ENCODE measurements at regions not wholly inside any gene's neighbourhood (a gene's known extent, or its start where the extent isn't known, plus 50 kb on each side); places are given as distances from the start of the nearest gene placed in this dataset.

- no peak for DNase-seq (ENCODE audit: extremely low read depth, insufficient read length)
- Histone ChIP-seq H3K4me3 (replicated peaks; ENCODE audit: low read depth, low read length) (no peak overlapping the region), H3K36me3 (ENCODE audit: control insufficient read depth, insufficient read depth, low read length) (no peaks in the 10 kb centered on the region), H3K27me3 (replicated peaks; ENCODE audit: control insufficient read depth, insufficient read depth, low read length) (no peaks in the 10 kb centered on the region)
- TF ChIP-seq CTCF (IDR thresholded peaks at IDR 0.05; ENCODE audit: insufficient read depth, low read length, poor library complexity, severe bottlenecking): no peak
These were observed 325.7 kb upstream of the BTBD3 start for GRCh38 chr20:11591965-11592364.

GRCh38 chr20:11604339-11604738, 313.4 kb upstream of the BTBD3 start:
- H3K4me3 ChIP-seq (replicated peaks; ENCODE audit: low read depth, low read length): no peak overlapping the region
- H3K36me3 ChIP-seq (ENCODE audit: control insufficient read depth, insufficient read depth, low read length): no peaks in the 10 kb centered on the region
- no peaks in the 10 kb centered on the region for H3K27me3 ChIP-seq (replicated peaks; ENCODE audit: control insufficient read depth, insufficient read depth, low read length)
- no peak for DNase-seq (ENCODE audit: extremely low read depth, insufficient read length)
- TF ChIP-seq CTCF (IDR thresholded peaks at IDR 0.05; ENCODE audit: insufficient read depth, low read length, poor library complexity, severe bottlenecking): no peak

- H3K27me3 ChIP-seq (replicated peaks; ENCODE audit: control insufficient read depth, insufficient read depth, low read length): no peaks in the 10 kb centered on the region
- no peak for TF ChIP-seq CTCF (IDR thresholded peaks at IDR 0.05; ENCODE audit: insufficient read depth, low read length, poor library complexity, severe bottlenecking)
These were observed 310.6 kb upstream of the BTBD3 start for GRCh38 chr20:11607047-11607446.

GRCh38 chr20:11608736-11609135, 309.0 kb upstream of the BTBD3 start:
- no peaks in the 10 kb centered on the region for H3K36me3 ChIP-seq (ENCODE audit: control insufficient read depth, insufficient read depth, low read length)
- no peaks in the 10 kb centered on the region for H3K27me3 ChIP-seq (replicated peaks; ENCODE audit: control insufficient read depth, insufficient read depth, low read length)
- DNase-seq (ENCODE audit: extremely low read depth, insufficient read length): peak; percentile 1
- no peak overlapping the region for H3K4me3 ChIP-seq (replicated peaks; ENCODE audit: low read depth, low read length)
- TF ChIP-seq CTCF (IDR thresholded peaks at IDR 0.05; ENCODE audit: insufficient read depth, low read length, poor library complexity, severe bottlenecking): no peak

More at GRCh38 chr20:11607047-11607446, 310.6 kb upstream of the BTBD3 start:
- Histone ChIP-seq H3K36me3 (ENCODE audit: control insufficient read depth, insufficient read depth, low read length) (no peaks in the 10 kb centered on the region), H3K4me3 (replicated peaks; ENCODE audit: low read depth, low read length) (no peak overlapping the region)
- no peak for DNase-seq (ENCODE audit: extremely low read depth, insufficient read length)

GRCh38 chr20:11624704-11625103, 293.0 kb upstream of the BTBD3 start:
- DNase-seq (ENCODE audit: extremely low read depth, insufficient read length): no peak
- Histone ChIP-seq H3K4me3 (replicated peaks; ENCODE audit: low read depth, low read length) (no peak overlapping the region), H3K36me3 (ENCODE audit: control insufficient read depth, insufficient read depth, low read length) (no peaks in the 10 kb centered on the region), H3K27me3 (replicated peaks; ENCODE audit: control insufficient read depth, insufficient read depth, low read length) (no peaks in the 10 kb centered on the region)
- TF ChIP-seq CTCF (IDR thresholded peaks at IDR 0.05; ENCODE audit: insufficient read depth, low read length, poor library complexity, severe bottlenecking): no peak

- Histone ChIP-seq H3K4me3 (replicated peaks; ENCODE audit: low read depth, low read length) (no peak overlapping the region), H3K36me3 (ENCODE audit: control insufficient read depth, insufficient read depth, low read length) (no peaks in the 10 kb centered on the region), H3K27me3 (replicated peaks; ENCODE audit: control insufficient read depth, insufficient read depth, low read length) (no peaks in the 10 kb centered on the region)
- no peak for DNase-seq (ENCODE audit: extremely low read depth, insufficient read length)
- TF ChIP-seq CTCF (IDR thresholded peaks at IDR 0.05; ENCODE audit: insufficient read depth, low read length, poor library complexity, severe bottlenecking): no peak
These were observed 291.1 kb upstream of the BTBD3 start for GRCh38 chr20:11626551-11626950.
